B cell (primary cell): ENCODE measurements at regions not wholly inside any gene's neighbourhood (a gene's known extent, or its start where the extent isn't known, plus 50 kb on each side); places are given as distances from the start of the nearest gene placed in this dataset.
"Not testable (repeated sequence)": the region's sequence is repeated elsewhere in the genome, so short reads cannot be mapped to it uniquely, and the experiment has no call there.

Experiments
- ATAC-seq: fragments of 200-7000 bp; cut with Tn5 transposase; one replicate; pipeline ENCODE4 v1.10.0; 2021; ENCODE audit warnings: low read depth, mild to moderate bottlenecking, moderate number of reproducible peaks, moderate library complexity
- CTCF ChIA-PET: fragments of 350-600 bp; sonication (Branson Sonifier 250); formaldehyde crosslinking; loops from one replicate; lab custom pipeline; 2021; ENCODE audit warnings: antibody characterized with exemption, inconsistent platforms; lab: Charles Lee
- POLR2A ChIA-PET: fragments of 350-600 bp; sonication (Branson Sonifier 250); formaldehyde crosslinking; loops from one replicate; lab custom pipeline; 2021; ENCODE audit warnings: antibody characterized with exemption; lab: Charles Lee
- DNase-seq: peaks from one replicate; pipeline ENCODE4 v3.0.0; 2013
- H2AFZ ChIP-seq: 2 replicates; pipeline ENCODE4 v1.6.1; 2012; ENCODE audit warnings: mild to moderate bottlenecking, low read depth, low read length; ENCODE audit not compliant: insufficient read depth, poor library complexity, severe bottlenecking
- H3K27ac ChIP-seq, 2 donors: 1 replicate in 1 of 2; 2 replicates in 1 of 2; pipeline ENCODE4 v1.5.1; 2012 to 2013; ENCODE audit warnings: low read length in 2 of 2, mild to moderate bottlenecking in 2 of 2, moderate library complexity in 1 of 2
- H3K27me3 ChIP-seq, 4 experiments: fragments of 200-600 bp in 1 of 4; sonication (generic) in 1 of 4; replicated peaks in 1 of 4; 1 replicate in 2 of 4; 2 replicates in 2 of 4; pipeline versions ENCODE4 v1.6.1 to v1.7.0; 2013 to 2016; ENCODE audit warnings: low read length in 3 of 4, mild to moderate bottlenecking in 2 of 4, mixed read lengths in 1 of 4, moderate library complexity in 1 of 4; ENCODE audit not compliant: insufficient read depth in 4 of 4, control insufficient read depth in 3 of 4; ENCODE audit errors: control extremely low read depth in 1 of 4
- H3K36me3 ChIP-seq, 2 experiments: replicated peaks in 1 of 2; 1 replicate in 1 of 2; 2 replicates in 1 of 2; pipeline versions ENCODE4 v1.6.1 to v1.7.1; 2013; ENCODE audit warnings: low read length in 1 of 2; ENCODE audit not compliant: insufficient read depth in 2 of 2, control insufficient read depth in 1 of 2; ENCODE audit errors: control extremely low read depth in 1 of 2, extremely low read depth in 1 of 2
- H3K4me1 ChIP-seq, 2 donors: fragments of 200-600 bp in 1 of 2; sonication (generic) in 1 of 2; 1 replicate in 1 of 2; 2 replicates in 1 of 2; pipeline versions ENCODE4 v1.5.1 to v1.6.1; 2013 to 2017; ENCODE audit warnings: low read length in 2 of 2; ENCODE audit not compliant: control insufficient read depth in 2 of 2, insufficient read depth in 2 of 2
- H3K4me2 ChIP-seq: replicated peaks from 2 replicates; pipeline ENCODE3; 2012; ENCODE audit warnings: mild to moderate bottlenecking, low read depth, low read length; ENCODE audit not compliant: poor library complexity, severe bottlenecking
- H3K4me3 ChIP-seq, 5 experiments: fragments of 200-600 bp in 1 of 5; sonication (generic) in 1 of 5; 1 replicate in 3 of 5; 2 replicates in 2 of 5; pipeline versions ENCODE4 v1.5.1 to v1.7.0; 2011 to 2016; ENCODE audit warnings: low read length in 4 of 5, mild to moderate bottlenecking in 4 of 5, low read depth in 2 of 5, control low read depth in 1 of 5, moderate library complexity in 1 of 5; ENCODE audit not compliant: insufficient read depth in 1 of 5; ENCODE audit errors: control extremely low read depth in 1 of 5, extremely low read depth in 1 of 5
- H3K79me2 ChIP-seq: fragments of 200-600 bp; sonication (generic); one replicate; pipeline ENCODE4 v1.6.0; 2016; ENCODE audit warnings: low read length; ENCODE audit not compliant: control insufficient read depth, insufficient read depth
- H3K9ac ChIP-seq: fragments of 200-600 bp; sonication (generic); 2 replicates; pipeline ENCODE4 v1.6.1; 2017; ENCODE audit warnings: mild to moderate bottlenecking, low read length, moderate library complexity
- H3K9me3 ChIP-seq, 3 donors: one replicate each; pipeline versions ENCODE4 v1.6.1 to v1.7.1; 2013; ENCODE audit warnings: low read length in 2 of 3; ENCODE audit not compliant: control insufficient read depth in 2 of 3, insufficient read depth in 1 of 3; ENCODE audit errors: control extremely low read depth in 1 of 3
- H4K20me1 ChIP-seq: 2 replicates; pipeline ENCODE4 v1.6.0; 2012; ENCODE audit warnings: mild to moderate bottlenecking, low read length; ENCODE audit not compliant: insufficient read depth, control insufficient read depth, poor library complexity, severe bottlenecking
- H3K27ac Mint-ChIP-seq: one replicate; pipeline ENCODE4 v1.8.0; 2021; ENCODE audit warnings: mixed read lengths
- H3K27me3 Mint-ChIP-seq: one replicate; pipeline ENCODE4 v1.8.0; 2021; ENCODE audit warnings: mixed read lengths
- H3K4me1 Mint-ChIP-seq: one replicate; pipeline ENCODE4 v1.8.0; 2021; ENCODE audit warnings: mixed read lengths
- H3K4me3 Mint-ChIP-seq: one replicate; pipeline ENCODE4 v1.8.0; 2021; ENCODE audit warnings: mixed read lengths
- H3K9me3 Mint-ChIP-seq: one replicate; pipeline ENCODE4 v1.8.0; 2022; ENCODE audit warnings: mixed read lengths; ENCODE audit not compliant: insufficient read depth
- EZH2 ChIP-seq: IDR thresholded peaks from 2 replicates; pipeline ENCODE4 v1.6.1; 2012; ENCODE audit warnings: borderline replicate concordance, low read depth, mild to moderate bottlenecking, moderate library complexity, low read length; ENCODE audit not compliant: insufficient read depth, poor library complexity, severe bottlenecking
- WGBS: methylation state at CpG from one replicate; pipeline ENCODE4 v1.1.5; 2013; ENCODE audit warnings: missing lambda C conversion rate; ENCODE audit not compliant: insufficient coverage; 5-methylcytosine and 5-hydroxymethylcytosine counted together
- intact Hi-C: fragments of 100-400 bp; cut with micrococcal nuclease; formaldehyde crosslinking; loops from one replicate; pipeline ENCODE4 v1.10.0; 2022
- TF ChIP-seq, protein P1 (sequence below): fragments of 200-600 bp; IDR thresholded peaks from one replicate; pipeline ENCODE4 v1.8.0; 2022; ENCODE audit warnings: antibody characterized with exemption, mild to moderate bottlenecking

DNA sequence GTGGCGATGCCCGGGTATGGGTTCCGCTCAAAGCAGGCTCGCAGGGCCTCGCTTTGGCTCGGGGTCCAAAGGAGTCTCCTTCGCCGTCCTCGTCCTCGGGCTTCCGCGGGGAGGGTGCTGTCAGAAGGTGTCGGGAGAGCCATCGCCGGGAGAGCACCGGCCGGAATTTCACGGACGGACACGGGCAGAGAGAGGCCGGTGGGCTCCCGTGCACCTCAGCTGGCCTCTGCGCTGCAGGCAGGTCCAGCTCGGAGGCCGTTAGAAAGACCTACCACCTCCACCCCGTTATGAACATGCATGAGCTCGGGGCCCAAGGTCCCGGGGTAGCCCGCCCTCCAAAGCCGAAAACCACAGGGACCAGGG lies 1846.0 kb upstream of the DEFB115 start:
- not testable (repeated sequence) for DNase-seq, H3K4me3 Mint-ChIP-seq

DNA sequence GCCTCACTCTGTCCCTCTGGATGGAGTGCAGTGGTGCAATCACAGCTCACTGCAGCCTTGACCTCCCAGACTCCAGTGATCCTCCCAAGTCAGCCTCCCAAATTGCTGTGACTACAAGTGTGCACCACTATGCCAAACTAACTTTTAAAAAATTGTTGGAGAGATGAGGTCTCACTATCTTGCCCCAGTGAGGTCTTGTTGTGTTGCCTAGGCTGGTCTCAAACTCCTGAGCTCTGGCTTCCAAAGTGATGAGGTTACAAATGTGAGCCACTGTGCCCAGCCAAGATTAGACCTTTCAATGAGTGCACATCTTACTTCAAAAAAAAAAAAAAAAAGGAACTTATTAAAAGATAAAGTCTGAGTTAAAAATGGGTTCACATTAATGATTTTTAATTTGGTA lies 1838.1 kb upstream of the DEFB115 start:
- CTCF ChIA-PET, result no interaction called here
- DNase-seq, result no peak
- no peak for ATAC-seq

More for the DNA sequence above, 1846.0 kb upstream of the DEFB115 start:
- H3K4me2 ChIP-seq, CTCF ChIA-PET, H3K36me3 ChIP-seq, intact Hi-C loops, H3K9ac ChIP-seq, H3K4me1 ChIP-seq, H2AFZ ChIP-seq, H4K20me1 ChIP-seq, H3K4me3 ChIP-seq, H3K27ac ChIP-seq, H3K79me2 ChIP-seq, H3K27me3 Mint-ChIP-seq, ATAC-seq, H3K27me3 ChIP-seq, H3K4me1 Mint-ChIP-seq, POLR2A ChIA-PET, H3K27ac Mint-ChIP-seq: not testable (repeated sequence)
- WGBS, result 65% methylated on average over 25 of the region's 30 CpGs
- peaks cover 12% of the 10 kb centered on the region for H3K9me3 Mint-ChIP-seq
- peaks cover 0 to 47% (median 0%) of the 10 kb centered on the region in 3 donors for H3K9me3 ChIP-seq

More for the DNA sequence above, 1838.1 kb upstream of the DEFB115 start:
- H3K4me3 Mint-ChIP-seq, result no peak overlapping the region
- Histone ChIP-seq H3K79me2 (no peaks in the 10 kb centered on the region), H3K27me3 (no peaks in the 10 kb centered on the region), H2AFZ (no peak overlapping the region), H4K20me1 (no peaks in the 10 kb centered on the region), H3K4me2 (no peak overlapping the region), H3K9ac (no peak overlapping the region), H3K4me1 (no peaks in the 10 kb centered on the region), H3K4me3 (no peak overlapping the region), H3K36me3 (no peaks in the 10 kb centered on the region), H3K9me3 (peaks cover 0 to 2% (median 0%) of the 10 kb centered on the region in 3 donors), H3K27ac (no peak overlapping the region)
- H3K9me3 Mint-ChIP-seq, result peaks cover 3% of the 10 kb centered on the region
- H3K27ac Mint-ChIP-seq, result no peak overlapping the region
- H3K27me3 Mint-ChIP-seq, result no peaks in the 10 kb centered on the region
- POLR2A ChIA-PET, result no interaction called here
- no peaks in the 10 kb centered on the region for H3K4me1 Mint-ChIP-seq
- intact Hi-C loops, result no loop called here
- TF ChIP-seq, protein P1, sequence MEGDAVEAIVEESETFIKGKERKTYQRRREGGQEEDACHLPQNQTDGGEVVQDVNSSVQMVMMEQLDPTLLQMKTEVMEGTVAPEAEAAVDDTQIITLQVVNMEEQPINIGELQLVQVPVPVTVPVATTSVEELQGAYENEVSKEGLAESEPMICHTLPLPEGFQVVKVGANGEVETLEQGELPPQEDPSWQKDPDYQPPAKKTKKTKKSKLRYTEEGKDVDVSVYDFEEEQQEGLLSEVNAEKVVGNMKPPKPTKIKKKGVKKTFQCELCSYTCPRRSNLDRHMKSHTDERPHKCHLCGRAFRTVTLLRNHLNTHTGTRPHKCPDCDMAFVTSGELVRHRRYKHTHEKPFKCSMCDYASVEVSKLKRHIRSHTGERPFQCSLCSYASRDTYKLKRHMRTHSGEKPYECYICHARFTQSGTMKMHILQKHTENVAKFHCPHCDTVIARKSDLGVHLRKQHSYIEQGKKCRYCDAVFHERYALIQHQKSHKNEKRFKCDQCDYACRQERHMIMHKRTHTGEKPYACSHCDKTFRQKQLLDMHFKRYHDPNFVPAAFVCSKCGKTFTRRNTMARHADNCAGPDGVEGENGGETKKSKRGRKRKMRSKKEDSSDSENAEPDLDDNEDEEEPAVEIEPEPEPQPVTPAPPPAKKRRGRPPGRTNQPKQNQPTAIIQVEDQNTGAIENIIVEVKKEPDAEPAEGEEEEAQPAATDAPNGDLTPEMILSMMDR, result no peak
- TF ChIP-seq EZH2, result no peak
